GM19463 (cell line): ENCODE measurements at regions not wholly inside any gene's neighbourhood (a gene's known extent, or its start where the extent isn't known, plus 50 kb on each side); places are given as distances from the start of the nearest gene placed in this dataset.

ENCODE experiments used
- ATAC-seq: cut with Tn5 transposase; IDR thresholded peaks from one replicate; pipeline ENCODE4 v1.9.1; 2021; ENCODE audit warnings: mild to moderate bottlenecking, moderate library complexity; ENCODE audit not compliant: unreplicated experiment

- no peak for ATAC-seq
Observed at GRCh38 chr17:27239584-27239983, 54.3 kb upstream of the WSB1 start.

- ATAC-seq: no peak
Observed at GRCh38 chr17:27240086-27240801, 53.7 kb upstream of the WSB1 start.

GRCh38 chr17:27240802-27241155, 53.1 kb upstream of the WSB1 start:
- ATAC-seq: no peak

GRCh38 chr17:27241346-27241946, 52.5 kb upstream of the WSB1 start:
- peak; percentile 43 for ATAC-seq

- no peak for ATAC-seq
Observed at GRCh38 chr17:27242951-27243350, 51.0 kb upstream of the WSB1 start.

- no peak for ATAC-seq
Observed at GRCh38 chr17:27244011-27244410, 49.9 kb upstream of the WSB1 start.
